Astrocyte of the cerebellum (primary cell): ENCODE measurements at regions not wholly inside any gene's neighbourhood (a gene's known extent, or its start where the extent isn't known, plus 50 kb on each side); places are given as distances from the start of the nearest gene placed in this dataset.

ENCODE experiments used
- DNase-seq: peaks from one replicate; pipeline ENCODE4 v3.0.0-alpha.2; 2011; ENCODE audit warnings: low read depth
- H3K4me3 ChIP-seq: 2 replicates; pipeline ENCODE4 v1.5.1; 2011; ENCODE audit warnings: mild to moderate bottlenecking, low read depth, low read length, moderate library complexity
- in situ Hi-C: cut with HindIII; loops from 2 replicates; pipeline ENCODE4 v1.10.0; 2017; ENCODE audit warnings: low sequenced_read_pairs
- TF ChIP-seq, protein P1 (sequence below): IDR thresholded peaks from 2 replicates; pipeline ENCODE4 v1.5.1; 2012; ENCODE audit warnings: low read length, low read depth, moderate library complexity, mild to moderate bottlenecking; ENCODE audit errors: missing control alignments

DNA sequence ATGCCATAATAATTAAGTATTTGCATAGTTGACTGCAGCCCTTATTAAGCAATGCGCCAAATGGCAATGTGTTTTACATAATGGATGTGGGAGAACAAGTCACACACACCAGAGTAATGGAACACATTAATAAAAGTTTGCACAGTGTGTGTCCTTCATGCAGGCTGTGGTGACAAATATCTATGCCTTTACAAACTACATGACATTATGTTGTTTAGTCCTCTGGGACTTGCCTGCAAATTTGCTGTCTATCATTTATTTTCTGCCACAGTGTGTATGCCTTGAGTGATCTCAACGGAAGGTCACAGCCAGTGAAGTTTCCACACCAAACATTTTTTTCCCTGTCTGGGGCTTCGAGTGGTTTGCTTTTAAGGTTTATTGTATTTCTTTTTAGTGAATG is 175.2 kb upstream of the TMEFF2 start:
- in situ Hi-C loops, result no loop called here

DNA sequence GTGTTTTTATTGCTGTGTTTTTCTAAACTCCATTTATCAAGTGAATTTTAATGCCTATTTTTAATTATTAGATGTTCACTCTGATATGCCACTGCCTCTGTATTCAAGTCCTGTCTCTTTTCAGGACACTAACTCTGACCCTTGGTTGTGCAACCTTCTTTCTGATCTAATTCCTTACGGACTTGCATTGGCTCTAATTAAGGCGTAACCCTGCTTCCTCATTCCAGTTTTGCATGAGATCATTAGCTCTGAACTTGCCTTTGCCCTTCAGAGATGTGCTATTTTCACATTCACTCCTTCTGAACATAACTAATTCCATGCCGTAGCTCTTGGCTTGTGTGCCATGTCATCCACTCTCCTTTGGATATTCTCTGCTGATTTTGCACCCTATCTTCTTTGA is 162.5 kb upstream of the TMEFF2 start:
- TF ChIP-seq, protein P1, sequence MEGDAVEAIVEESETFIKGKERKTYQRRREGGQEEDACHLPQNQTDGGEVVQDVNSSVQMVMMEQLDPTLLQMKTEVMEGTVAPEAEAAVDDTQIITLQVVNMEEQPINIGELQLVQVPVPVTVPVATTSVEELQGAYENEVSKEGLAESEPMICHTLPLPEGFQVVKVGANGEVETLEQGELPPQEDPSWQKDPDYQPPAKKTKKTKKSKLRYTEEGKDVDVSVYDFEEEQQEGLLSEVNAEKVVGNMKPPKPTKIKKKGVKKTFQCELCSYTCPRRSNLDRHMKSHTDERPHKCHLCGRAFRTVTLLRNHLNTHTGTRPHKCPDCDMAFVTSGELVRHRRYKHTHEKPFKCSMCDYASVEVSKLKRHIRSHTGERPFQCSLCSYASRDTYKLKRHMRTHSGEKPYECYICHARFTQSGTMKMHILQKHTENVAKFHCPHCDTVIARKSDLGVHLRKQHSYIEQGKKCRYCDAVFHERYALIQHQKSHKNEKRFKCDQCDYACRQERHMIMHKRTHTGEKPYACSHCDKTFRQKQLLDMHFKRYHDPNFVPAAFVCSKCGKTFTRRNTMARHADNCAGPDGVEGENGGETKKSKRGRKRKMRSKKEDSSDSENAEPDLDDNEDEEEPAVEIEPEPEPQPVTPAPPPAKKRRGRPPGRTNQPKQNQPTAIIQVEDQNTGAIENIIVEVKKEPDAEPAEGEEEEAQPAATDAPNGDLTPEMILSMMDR, result no peak
- no peak overlapping the region for H3K4me3 ChIP-seq
- in situ Hi-C loops, result no loop called here
- no peak for DNase-seq

More for the DNA sequence above, 175.2 kb upstream of the TMEFF2 start:
- TF ChIP-seq, protein P1, result no peak
- H3K4me3 ChIP-seq, result no peak overlapping the region
- DNase-seq, result no peak

- no peak for DNase-seq
- TF ChIP-seq, protein P1, result no peak
- in situ Hi-C loops, result no loop called here
Measured at GRCh38 chr2:192354512-192355244, 159.9 kb upstream of the TMEFF2 start.

DNA sequence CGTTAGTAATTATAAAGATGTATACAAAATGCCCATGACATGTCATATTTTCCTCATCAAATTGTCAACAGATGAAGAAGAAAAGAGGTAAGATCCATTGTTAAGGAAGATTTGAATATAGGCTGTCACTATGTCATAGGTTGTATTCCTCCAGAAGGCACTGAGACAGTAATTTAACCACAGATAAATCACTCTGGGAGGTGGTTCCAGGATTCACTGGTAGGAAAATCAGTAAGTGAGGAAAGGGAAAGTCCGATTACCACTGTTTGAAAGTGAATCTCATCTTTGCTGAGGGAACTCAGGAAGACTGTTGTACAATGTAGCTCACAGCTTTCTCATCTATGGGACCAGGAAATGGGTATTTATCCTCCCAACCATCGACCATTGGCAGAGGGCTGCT is 152.8 kb upstream of the TMEFF2 start:
- DNase-seq, result no peak
- H3K4me3 ChIP-seq, result no peak overlapping the region
- TF ChIP-seq, protein P1, result no peak
- in situ Hi-C loops, result no loop called here

More at GRCh38 chr2:192354512-192355244, 159.9 kb upstream of the TMEFF2 start:
- no peak overlapping the region for H3K4me3 ChIP-seq

- DNase-seq, result no peak
- in situ Hi-C loops, result no loop called here
- H3K4me3 ChIP-seq, result no peak overlapping the region
- TF ChIP-seq, protein P1, result no peak
Measured at GRCh38 chr2:192345287-192345686, 150.6 kb upstream of the TMEFF2 start.

DNA sequence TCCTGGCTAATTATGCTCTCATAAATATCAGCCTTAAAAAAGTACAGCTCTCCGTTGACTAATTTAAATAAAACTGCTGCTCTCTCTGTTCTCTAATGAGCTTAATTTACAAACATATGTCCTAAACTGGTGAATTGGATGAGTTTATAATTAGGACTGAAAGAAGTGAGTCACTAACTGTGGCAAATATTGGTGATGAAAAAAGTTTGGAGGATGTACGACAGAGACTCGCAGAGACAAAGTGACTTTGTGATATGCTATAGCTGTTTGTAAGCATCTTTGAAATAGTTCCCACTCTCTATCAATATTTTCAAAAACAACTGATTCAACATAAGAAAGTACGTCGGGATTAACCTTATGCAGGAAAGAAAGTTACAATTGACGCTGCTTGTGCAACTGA is 138.9 kb upstream of the TMEFF2 start:
- DNase-seq, result no peak
- H3K4me3 ChIP-seq, result no peak overlapping the region
- TF ChIP-seq, protein P1, result no peak
- in situ Hi-C loops, result loop anchor here (5.0 kb wide), 1 partner anchor 36 kb away; no protein-coding TSS in a partner anchor
